ENCODE measurements at regions not wholly inside any gene's neighbourhood (a gene's known extent, or its start where the extent isn't known, plus 50 kb on each side); places are given as distances from the start of the nearest gene placed in this dataset.

- TF ChIP-seq POLR2AphosphoS5 (IDR thresholded peaks at IDR 0.05) (no peak), CTCF (IDR thresholded peaks at IDR 0.05) (no peak), POLR2A (IDR thresholded peaks at IDR 0.05) (no peak)
Observed at GRCh38 chr12:46490635-46491034, 118.1 kb upstream of the SLC38A2 start.
